HG03432 (cell line): ENCODE measurements at regions not wholly inside any gene's neighbourhood (a gene's known extent, or its start where the extent isn't known, plus 50 kb on each side); places are given as distances from the start of the nearest gene placed in this dataset.
"Not testable (repeated sequence)": the region's sequence is repeated elsewhere in the genome, so short reads cannot be mapped to it uniquely, and the experiment has no call there.

ENCODE experiments used
- ATAC-seq: cut with Tn5 transposase; IDR thresholded peaks from one replicate; pipeline ENCODE4 v1.9.1; 2021; ENCODE audit warnings: mild to moderate bottlenecking, moderate library complexity; ENCODE audit not compliant: unreplicated experiment

DNA sequence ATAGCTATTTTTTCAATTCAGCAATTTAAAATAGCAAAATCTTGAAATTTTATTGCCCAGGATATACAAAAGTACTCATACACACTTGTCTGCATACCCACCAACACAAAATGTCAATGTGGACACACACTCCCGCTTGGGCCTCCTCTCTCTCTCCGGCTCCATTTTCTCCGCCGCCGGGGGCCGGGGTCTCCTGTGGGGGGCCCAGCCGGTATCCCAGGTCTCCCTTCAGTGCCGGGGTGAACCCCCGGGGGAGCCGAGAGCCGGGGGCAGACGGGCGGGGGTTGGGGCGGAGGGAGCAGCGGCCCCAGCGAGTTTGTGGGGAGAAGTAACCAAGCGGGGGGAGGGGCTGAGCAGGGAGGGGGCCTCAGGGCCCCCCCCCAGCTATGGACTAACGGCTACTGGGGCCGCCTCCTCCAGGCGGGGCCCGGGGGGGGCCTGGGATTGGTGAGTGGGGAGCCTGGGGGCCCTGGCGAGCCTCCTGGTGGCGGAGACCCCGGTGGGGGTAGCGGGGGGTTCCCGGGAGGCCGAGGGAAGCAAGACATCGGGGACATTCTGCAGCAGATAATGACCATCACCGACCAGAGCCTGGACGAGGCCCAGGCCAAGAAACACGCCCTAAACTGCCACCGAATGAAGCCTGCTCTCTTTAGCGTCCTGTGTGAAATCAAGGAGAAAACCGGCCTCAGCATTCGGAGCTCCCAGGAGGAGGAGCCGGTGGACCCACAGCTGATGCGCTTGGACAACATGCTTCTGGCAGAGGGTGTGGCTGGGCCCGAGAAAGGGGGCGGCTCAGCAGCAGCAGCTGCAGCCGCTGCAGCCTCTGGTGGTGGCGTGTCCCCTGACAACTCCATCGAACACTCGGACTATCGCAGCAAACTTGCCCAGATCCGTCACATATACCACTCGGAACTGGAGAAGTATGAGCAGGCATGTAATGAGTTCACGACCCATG, 56.6 kb downstream of the CHST2 start:
- not testable (repeated sequence) for ATAC-seq

DNA sequence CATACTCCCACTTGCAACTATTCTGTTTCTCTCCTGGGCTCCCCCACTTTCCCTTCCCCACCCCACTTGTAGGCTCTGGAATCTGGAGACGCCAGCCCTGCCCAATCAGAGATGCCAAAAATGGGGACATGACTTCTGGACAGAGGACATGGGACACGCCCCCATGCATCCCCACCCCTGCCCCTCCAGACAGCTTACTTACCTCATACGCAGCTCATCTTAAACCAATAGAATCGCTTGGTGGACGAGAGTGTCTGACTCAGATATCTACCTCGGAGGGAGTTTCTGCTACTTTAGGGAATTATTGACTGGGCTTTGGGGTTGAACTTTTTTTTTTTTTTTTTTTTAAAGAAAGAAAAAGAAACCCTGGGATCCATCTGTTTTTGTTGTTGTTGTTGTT, 58.4 kb downstream of the CHST2 start:
- not testable (repeated sequence) for ATAC-seq

DNA sequence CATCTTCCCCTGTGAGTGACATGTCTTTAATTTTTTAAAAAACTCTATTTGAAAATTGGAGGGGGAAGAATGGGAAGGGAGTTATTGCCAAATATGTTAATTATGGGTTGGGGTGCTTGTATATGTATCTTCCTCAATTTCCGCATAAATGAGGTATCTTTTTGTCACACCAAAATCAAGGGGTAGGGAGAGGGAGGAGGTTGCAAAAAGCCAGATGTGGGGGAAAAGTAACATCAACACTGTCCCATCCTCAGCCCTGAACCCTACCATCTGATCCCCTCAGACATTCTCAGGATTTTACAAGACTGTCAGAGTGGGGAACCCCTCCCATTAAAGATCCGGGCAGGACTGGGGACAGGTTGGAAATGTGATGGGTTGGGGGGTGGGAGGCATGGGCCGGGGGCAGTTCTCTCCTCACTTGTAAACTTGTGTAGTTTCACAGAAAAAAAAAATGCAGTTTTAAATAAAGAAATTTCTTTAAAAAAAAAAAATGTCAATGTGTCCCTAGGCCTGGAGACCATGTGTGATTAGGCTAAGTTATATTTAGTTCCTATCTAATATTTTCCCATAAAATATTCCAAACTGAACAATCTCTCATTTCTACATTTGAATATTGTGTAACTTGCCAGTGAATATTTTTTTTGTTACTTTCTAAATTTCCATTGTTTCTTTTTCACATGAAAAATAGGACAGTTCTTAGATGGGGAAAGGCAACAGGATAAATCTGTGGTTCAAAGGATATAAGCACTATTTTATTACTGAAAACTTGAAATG, 59.4 kb downstream of the CHST2 start:
- ATAC-seq: not testable (repeated sequence)

DNA sequence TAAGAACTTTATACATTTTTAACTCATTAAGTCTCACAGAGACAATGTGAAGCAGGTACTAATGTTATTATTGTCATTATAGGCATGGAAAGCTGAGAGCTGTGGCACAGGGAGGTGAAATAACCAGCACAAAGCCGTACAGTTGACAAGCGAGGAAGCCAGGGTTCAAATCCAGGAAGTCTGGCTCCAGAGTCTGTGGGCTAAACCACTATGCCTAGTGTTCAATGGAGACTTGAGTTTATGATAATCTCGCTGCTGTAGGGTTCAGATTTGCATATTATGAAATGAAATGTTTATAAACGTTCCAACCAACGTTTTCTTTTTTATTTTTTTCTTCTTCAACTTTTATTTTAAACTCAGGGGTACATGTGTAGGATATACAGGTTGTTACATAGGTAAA, 60.0 kb downstream of the CHST2 start:
- ATAC-seq: no peak

DNA sequence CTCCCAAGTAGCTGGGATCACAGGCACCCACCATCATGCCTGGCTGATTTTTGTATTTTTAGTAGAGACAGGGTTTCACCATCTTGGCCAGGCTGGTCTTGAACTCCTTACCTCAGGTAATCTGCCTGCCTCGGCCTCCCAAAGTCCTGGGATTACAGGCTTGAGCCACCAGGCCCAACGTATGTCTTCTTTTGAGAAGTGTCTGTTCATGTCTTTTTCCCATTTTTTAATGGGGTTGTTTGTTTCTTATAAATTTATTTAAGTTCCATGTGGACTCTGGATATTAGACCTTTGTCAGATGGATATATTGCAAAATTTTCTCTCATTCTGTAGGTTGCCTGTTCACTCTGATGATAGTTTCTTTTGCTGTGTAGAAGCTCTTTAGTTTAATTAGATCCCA, 61.3 kb downstream of the CHST2 start:
- ATAC-seq: not testable (repeated sequence)

DNA sequence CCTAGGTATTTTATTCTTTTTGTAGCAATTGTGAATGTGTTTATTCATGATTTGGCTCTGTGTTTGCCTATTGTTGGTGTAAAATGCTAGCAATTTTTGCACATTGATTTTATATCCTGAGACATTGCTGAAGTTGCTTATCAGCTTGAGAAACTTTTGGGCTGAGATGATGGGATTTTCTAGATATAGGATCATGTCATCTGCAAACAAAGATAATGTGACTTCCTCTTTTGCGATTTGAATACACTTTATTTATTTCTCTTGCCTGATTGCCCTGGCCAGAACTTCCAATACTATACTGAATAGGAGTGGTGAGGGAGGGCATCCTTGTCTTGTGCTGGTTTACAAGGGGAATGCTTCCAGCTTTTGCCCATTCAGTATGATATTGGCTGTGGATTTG, 62.4 kb downstream of the CHST2 start:
- not testable (repeated sequence) for ATAC-seq

DNA sequence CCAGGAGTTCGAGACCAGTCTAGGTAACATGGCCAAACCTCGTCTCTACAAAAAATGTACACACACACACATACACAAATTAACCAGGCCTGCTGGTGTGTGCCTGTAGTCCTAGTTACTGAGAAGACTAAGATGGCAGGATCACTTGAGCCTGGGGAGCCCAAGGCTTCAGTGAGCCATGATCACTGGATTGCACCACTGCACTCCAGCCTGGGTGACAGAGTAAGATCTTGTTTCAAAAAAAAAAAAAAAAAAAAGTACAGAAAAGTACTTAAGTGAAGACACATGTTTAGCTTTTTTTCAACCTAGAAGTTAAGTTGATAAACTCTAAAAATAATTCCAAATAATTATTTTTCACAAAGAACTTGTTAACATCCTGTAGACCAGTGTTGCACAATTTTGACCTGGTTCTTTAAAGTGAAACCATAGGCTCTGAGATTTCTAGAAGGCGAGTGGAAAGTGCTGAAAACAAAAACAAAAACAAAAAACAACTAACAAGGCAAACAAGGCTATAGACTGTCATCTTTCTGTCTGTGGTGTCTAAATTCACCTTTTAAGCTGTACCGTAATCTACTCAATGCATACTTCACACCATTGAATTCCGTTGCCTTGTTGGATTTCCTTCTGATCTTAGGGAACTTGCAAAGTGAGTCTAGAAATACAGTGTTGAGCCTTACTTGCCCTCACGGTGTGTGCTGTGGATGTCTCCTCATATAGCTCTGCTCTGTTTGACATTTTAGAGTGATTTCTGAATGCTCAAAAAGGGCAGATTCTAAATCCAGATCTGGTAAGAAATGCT, 63.5 kb downstream of the CHST2 start:
- ATAC-seq: no peak

DNA sequence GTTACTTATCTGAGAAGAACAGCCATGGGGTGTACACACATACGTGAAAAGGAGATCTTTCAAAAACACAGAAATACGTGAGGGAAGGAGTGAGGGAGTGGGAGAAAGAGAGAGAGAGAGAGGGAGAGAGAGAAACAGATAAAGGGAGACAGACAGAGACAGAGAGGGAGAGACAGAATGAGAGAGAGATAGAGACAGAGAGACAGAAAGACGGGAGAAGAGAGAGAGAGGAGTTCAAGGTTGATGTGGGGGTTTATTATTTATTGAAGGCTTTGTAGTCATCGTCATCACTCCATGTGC, 64.0 kb downstream of the CHST2 start:
- no peak for ATAC-seq

DNA sequence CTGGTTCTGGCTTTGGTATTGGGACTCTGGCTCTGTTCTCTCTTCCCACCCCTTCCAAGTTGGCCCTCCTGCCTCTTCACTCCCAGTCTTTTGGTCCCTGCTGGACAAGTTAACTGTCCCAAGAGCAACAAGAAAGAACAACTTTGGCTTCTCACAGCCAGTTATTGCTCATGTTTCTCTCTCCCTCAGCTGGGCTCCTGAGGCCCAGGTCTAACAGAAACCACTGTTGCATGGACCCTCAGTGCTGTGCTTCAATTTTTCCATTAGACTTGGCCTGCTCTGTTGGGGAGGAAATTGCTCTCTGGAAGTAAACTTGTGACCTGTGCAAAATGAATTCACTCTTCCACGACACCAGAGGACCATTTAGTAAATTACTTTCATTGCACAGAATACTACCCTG, 64.5 kb downstream of the CHST2 start:
- ATAC-seq: no peak

DNA sequence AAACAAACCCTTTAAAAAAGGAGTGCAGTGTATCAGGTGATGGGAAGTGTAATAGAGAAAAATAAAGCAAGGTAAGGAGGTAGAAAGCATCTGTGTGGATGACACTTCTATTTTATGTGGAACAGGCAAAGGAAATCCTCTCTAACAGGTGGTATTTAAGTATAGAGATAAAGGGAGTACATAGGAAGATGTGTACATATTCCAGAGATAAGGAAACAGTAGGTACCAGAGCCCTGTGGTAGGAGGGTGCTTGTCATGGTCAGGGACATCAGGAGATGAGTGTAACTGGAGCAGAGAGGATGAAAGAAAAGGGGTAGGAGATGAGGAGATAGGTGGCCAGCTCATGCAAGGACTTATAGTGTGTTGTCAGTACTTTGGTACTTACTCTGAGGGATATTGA, 65.8 kb downstream of the CHST2 start:
- ATAC-seq: no peak

DNA sequence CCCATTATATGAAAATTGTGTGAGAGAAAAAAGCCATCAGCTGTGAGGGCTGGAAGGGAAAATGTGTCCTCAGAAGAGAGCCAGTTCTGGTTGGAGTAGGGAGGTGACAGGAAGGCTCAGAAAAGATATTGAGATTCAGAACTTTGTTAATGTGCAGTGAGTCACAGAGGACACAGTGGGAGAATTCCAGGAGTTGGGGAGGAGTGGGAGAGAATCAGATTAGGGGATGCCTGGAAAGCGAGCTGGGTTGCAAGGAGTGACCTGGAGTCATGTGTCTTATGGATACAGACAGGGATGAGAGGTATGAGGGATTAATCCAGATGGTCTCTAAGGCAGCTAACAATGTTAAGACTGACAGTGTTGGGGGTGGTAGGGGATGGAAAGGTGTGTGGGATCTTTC, 67.5 kb downstream of the CHST2 start:
- ATAC-seq: no peak

DNA sequence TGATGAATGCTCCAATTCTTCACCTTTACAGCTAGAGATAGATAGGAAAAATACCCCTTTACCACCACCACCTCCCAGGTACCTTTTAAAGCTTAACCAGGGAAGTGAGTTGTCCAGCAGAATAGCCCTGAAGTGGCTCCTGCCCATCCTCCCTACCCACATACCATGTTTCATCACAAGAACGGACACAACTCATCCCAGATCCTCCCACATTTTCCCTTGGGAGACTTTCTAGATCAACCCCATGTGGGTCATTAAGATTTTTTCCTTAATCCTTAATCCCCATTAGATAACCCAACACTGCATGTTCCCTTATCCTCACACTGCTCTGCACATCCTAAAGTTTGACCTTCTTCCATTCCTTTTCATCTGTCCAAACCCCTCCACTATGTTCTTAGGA, 69.3 kb downstream of the CHST2 start:
- no peak for ATAC-seq

DNA sequence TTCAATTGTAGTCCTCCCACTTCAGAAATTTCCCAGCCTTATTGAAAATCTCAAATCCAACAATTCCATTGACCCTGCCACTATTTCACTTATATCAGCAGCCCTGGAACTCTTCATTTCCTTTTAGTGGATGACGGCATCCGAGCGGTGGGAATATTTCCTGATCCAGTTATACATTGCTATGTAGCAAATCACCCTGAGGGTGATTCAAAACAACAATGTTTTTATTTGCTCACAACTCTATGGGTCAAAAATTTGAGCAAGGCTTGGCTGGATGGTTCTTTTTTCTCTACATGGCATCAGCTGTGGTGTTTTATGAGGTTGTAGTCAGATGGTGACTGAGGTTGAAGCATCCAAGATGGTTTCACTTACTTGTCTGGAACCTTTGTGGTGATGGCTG, 70.5 kb downstream of the CHST2 start:
- ATAC-seq: no peak

DNA sequence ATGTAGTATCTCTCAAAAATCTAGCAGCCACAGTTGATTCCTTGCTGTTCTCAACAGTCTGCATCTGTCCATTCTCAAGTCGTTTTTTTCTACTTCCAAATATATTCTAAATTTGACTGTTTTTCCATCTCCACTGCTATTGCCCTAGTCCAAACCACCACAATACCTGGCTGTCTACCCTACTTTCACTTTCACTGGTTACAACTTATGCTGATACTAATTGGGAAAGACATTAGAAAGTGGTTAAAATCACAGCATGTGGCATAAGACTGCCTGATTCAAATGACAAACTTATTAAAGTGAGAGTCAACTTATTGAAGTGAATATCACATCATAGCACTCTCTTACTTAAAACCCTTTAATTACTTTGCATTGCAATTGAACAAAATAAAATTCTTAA, 72.6 kb downstream of the CHST2 start:
- ATAC-seq: no peak

DNA sequence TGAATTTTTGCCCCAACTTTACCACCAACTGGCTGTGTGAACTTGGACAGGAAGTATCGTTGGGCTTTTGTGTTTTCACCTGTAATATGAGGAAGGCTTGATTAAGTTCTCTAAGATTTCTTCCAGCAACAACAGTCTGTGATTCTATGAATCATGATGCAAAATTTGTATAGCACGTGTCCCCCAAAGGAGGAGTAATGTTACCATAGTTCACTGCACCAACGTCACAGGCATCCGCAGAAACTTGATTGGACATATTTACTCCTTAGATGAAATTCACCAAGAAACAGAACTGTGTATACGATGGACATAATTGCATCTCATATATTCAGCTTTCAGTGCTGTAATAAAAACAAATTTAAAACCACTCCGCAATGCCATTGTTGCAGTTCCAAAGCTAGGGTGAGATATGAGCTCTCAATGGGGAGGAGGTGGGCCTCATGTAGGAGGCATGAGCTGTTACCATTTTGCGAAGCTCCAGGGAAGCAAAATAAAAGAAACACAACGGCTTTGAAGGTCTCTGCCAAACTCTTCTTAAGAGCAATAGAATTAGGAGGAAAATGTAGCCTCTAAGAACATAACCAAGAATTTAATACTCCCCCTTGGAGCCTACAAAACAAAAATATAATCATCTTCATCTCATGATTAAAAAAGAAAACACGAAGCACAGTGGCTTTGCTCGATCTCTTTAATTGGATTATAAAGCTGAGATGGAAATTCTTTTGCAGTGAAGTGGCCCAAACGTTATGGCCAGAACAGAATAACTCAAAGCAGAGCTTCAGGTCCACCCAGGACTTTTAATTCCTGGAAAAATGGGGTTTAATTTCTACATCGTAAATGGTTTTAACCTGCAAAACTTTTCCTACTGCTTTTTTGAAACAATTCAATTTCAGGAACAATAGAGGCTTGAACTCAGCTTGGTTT, 80.7 kb downstream of the CHST2 start:
- no peak for ATAC-seq

DNA sequence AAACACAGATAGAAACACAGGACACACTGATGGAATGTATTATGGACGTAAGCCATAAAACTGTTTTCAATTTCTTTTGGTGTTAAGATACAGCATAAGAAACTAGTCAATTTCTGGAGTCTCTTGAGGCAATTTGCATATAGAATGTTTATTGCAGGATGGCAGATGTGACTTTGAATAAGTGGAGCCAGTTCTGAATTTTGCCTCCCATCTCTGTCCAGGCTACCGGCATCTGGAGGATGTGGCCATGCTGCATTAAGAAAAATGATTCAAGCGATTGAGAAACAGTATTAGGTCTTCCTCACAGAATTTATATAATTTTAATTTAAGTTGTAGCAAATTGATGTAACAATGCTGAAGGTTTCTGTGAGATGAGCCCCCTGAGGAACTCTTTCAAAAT, 81.5 kb downstream of the CHST2 start:
- no peak for ATAC-seq

DNA sequence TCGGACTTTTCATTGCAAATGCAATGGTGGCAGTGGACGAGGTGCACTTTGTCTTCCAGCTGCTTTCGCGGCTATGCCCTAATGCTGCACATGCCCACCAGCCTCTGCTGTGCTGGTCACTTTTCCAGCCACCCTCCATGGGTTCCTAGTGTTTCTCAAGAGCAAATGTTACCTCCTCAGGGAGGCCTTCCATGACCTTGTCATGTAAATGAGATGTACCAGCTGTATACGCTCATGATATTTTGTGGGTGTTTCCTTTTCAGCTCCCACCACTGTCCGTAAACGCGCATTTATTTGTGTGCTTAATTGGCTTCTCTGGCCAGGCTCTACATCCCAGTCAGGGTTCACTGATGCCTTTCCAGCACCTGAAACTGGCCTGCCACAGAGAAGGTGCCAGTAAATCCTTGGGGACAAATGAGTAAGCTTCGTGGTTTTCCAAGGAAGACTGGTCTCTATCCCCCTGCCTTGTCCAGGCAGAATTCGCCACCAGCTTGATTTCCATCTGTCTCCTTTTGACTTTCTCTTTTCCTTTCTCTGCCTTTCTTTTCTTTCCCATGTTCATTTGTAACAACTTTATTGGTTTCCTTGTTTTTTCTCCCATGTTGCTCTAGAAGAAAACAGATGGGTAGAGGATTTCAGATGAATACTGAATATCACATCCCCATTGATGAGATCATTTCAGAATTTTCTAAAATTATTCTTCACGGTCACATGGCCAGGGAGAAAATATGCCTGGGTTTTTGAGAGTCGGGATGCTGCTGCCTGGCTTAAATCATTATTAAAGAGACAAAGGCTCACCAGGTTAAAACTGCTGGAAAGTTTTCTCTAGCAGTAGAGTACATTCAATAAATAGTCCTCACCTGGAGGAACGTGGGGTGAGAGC, 82.5 kb downstream of the CHST2 start:
- no peak for ATAC-seq

DNA sequence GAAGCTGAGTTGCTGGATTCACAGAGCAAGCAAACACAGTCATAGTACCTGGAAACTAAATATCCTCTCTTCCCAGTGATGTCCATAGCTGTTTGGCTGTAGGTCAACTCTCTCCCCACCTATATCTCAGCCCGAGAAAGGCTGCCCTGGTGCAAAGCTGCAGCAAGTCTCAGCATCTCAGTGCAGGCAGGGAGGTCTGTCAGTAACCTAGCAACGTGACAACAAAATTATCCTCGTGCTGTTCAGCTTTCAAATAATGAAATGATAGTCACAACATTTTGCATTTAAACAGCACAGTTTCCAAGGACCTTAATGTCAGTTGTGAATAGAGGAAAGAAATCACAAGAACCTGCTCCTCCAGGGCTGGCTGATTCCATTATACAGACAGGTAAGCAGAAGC, 83.6 kb downstream of the CHST2 start:
- ATAC-seq: no peak

DNA sequence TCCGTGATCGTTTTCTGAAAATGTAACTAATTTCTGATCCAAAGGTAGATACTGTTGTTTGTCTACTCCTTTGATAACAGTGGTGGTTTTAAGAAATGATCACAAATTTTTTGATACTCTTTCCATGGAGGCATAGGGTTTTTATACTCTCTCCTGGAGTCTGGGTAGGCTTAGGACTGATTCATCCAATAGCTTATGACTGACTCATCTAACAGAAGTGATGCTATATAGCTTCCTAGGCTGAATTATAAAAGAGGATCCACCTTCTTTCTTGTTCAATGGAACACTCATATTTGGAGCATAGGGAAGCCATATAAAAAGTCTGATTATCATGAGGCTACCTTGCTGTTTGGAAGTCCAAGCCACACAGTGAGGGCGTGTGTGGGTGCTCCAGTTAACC, 84.3 kb downstream of the CHST2 start:
- no peak for ATAC-seq
